A549 (cell line): ENCODE measurements at regions not wholly inside any gene's neighbourhood (a gene's known extent, or its start where the extent isn't known, plus 50 kb on each side); places are given as distances from the start of the nearest gene placed in this dataset.

Experiments used
- EP300 ChIP-seq, 2 experiments: fragments of >200 bp; sonication (Bioruptor Twin); formaldehyde crosslinking; IDR thresholded peaks; 2 replicates in 1 of 2; 3 replicates in 1 of 2; pipeline ENCODE4 v1.6.1; 2016 to 2017
- FOXS1 ChIP-seq: fragments of 250-450 bp; sonication (Bioruptor Pico); IDR thresholded peaks from 2 replicates; pipeline ENCODE4 v1.5.0; 2020; ENCODE audit warnings: mild to moderate bottlenecking, moderate library complexity
- RAD21 ChIP-seq, 2 experiments: fragments of >200 bp in 1 of 2; sonication (Bioruptor Twin) in 1 of 2; formaldehyde crosslinking in 1 of 2; IDR thresholded peaks in 1 of 2; conservative IDR thresholded peaks in 1 of 2; 2 replicates in 1 of 2; 3 replicates in 1 of 2; pipeline ENCODE4 v1.6.1; 2012 to 2018; ENCODE audit warnings: inconsistent platforms in 1 of 2
- TF ChIP-seq, protein P1 (sequence below): fragments of >200 bp; sonication (Bioruptor Twin); formaldehyde crosslinking; IDR thresholded peaks from 3 replicates; pipeline ENCODE4 v1.5.1; 2016
- TF ChIP-seq, protein P2 (sequence below): IDR thresholded peaks from 2 replicates; pipeline ENCODE4 v1.6.1; 2012
- TF ChIP-seq, protein P3 (sequence below): fragments of 200-600 bp; sonication (generic); IDR thresholded peaks from 2 replicates; pipeline ENCODE4 v1.6.1; 2016; ENCODE audit warnings: antibody characterized with exemption, mild to moderate bottlenecking, moderate library complexity

DNA sequence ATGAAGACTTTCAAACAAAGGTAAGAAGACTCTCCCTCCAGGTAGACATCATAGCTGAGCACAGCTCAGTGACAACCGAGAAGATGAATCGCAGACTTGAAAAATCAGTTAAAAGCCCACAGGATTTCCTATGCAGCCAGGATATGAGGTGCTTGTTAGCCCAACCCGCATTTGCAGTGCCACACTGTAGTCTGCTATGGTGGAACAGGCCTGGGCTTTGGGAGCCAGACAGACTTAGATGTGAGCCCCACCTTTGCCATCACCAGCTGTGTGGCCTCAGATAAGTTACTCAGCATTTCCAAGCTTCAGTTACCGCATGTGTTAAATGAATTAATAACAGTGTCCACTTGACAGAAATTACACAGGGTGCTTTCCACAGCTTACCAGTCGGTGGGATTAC lies 204.4 kb upstream of the HS3ST3A1 start:
- TF ChIP-seq RAD21 (conservative IDR thresholded peaks at IDR 0.05 in 1 of 2, IDR thresholded peaks at IDR 0.05 in 1 of 2), result no peak
- TF ChIP-seq EP300 (IDR thresholded peaks at IDR 0.05), result no peak
- TF ChIP-seq, protein P1, sequence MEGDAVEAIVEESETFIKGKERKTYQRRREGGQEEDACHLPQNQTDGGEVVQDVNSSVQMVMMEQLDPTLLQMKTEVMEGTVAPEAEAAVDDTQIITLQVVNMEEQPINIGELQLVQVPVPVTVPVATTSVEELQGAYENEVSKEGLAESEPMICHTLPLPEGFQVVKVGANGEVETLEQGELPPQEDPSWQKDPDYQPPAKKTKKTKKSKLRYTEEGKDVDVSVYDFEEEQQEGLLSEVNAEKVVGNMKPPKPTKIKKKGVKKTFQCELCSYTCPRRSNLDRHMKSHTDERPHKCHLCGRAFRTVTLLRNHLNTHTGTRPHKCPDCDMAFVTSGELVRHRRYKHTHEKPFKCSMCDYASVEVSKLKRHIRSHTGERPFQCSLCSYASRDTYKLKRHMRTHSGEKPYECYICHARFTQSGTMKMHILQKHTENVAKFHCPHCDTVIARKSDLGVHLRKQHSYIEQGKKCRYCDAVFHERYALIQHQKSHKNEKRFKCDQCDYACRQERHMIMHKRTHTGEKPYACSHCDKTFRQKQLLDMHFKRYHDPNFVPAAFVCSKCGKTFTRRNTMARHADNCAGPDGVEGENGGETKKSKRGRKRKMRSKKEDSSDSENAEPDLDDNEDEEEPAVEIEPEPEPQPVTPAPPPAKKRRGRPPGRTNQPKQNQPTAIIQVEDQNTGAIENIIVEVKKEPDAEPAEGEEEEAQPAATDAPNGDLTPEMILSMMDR, result no peak
- TF ChIP-seq, protein P2, sequence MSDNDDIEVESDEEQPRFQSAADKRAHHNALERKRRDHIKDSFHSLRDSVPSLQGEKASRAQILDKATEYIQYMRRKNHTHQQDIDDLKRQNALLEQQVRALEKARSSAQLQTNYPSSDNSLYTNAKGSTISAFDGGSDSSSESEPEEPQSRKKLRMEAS, result no peak
- TF ChIP-seq FOXS1 (CRISPR knock-in tag), result no peak
- TF ChIP-seq, protein P3, sequence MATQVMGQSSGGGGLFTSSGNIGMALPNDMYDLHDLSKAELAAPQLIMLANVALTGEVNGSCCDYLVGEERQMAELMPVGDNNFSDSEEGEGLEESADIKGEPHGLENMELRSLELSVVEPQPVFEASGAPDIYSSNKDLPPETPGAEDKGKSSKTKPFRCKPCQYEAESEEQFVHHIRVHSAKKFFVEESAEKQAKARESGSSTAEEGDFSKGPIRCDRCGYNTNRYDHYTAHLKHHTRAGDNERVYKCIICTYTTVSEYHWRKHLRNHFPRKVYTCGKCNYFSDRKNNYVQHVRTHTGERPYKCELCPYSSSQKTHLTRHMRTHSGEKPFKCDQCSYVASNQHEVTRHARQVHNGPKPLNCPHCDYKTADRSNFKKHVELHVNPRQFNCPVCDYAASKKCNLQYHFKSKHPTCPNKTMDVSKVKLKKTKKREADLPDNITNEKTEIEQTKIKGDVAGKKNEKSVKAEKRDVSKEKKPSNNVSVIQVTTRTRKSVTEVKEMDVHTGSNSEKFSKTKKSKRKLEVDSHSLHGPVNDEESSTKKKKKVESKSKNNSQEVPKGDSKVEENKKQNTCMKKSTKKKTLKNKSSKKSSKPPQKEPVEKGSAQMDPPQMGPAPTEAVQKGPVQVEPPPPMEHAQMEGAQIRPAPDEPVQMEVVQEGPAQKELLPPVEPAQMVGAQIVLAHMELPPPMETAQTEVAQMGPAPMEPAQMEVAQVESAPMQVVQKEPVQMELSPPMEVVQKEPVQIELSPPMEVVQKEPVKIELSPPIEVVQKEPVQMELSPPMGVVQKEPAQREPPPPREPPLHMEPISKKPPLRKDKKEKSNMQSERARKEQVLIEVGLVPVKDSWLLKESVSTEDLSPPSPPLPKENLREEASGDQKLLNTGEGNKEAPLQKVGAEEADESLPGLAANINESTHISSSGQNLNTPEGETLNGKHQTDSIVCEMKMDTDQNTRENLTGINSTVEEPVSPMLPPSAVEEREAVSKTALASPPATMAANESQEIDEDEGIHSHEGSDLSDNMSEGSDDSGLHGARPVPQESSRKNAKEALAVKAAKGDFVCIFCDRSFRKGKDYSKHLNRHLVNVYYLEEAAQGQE, result no peak
